ENCODE measurements at regions not wholly inside any gene's neighbourhood (a gene's known extent, or its start where the extent isn't known, plus 50 kb on each side); places are given as distances from the start of the nearest gene placed in this dataset.

GRCh38 chr12:112741106-112741505 is 50.4 kb upstream of the RPH3A start:
- Histone ChIP-seq H3K4me1 (ENCODE audit: insufficient read depth, low read length, poor library complexity, severe bottlenecking) (no peaks in the 10 kb centered on the region), H4K20me1 (ENCODE audit: insufficient read depth, low read length, poor library complexity, severe bottlenecking) (no peaks in the 10 kb centered on the region), H2AFZ (ENCODE audit: low read length) (no peak overlapping the region), H3K9me2 (replicated peaks; ENCODE audit: low read depth, low read length) (no peaks in the 10 kb centered on the region), H3K9me3 (ENCODE audit: insufficient read depth, low read depth, low read length) (no peaks in the 10 kb centered on the region), H3F3A (ENCODE audit: low read depth) (no peaks in the 10 kb centered on the region), H3K36me3 (ENCODE audit: insufficient read depth, low read length) (no peaks in the 10 kb centered on the region), H3K27me3 (ENCODE audit: insufficient read depth, low read length, poor library complexity, severe bottlenecking) (no peaks in the 10 kb centered on the region), H3K4me3 (ENCODE audit: low read length, poor library complexity, severe bottlenecking) (no peak overlapping the region), H3K79me2 (ENCODE audit: insufficient read depth, low read length) (no peaks in the 10 kb centered on the region), H3K4me2 (ENCODE audit: low read depth, low read length, poor library complexity, severe bottlenecking) (no peak overlapping the region), H3K9ac (ENCODE audit: low read depth, low read length, poor library complexity, severe bottlenecking) (no peak overlapping the region)
- TF ChIP-seq CTCF (conservative IDR thresholded peaks at IDR 0.05; ENCODE audit: low read length) (no peak), EZH2phosphoT487 (IDR thresholded peaks at IDR 0.05; ENCODE audit: borderline replicate concordance) (no peak)
